HG03095 (cell line): ENCODE measurements at regions not wholly inside any gene's neighbourhood (a gene's known extent, or its start where the extent isn't known, plus 50 kb on each side); places are given as distances from the start of the nearest gene placed in this dataset.
"Not testable (repeated sequence)": the region's sequence is repeated elsewhere in the genome, so short reads cannot be mapped to it uniquely, and the experiment has no call there.

Source experiments
- ATAC-seq: cut with Tn5 transposase; IDR thresholded peaks from one replicate; pipeline ENCODE4 v1.9.1; 2021; ENCODE audit warnings: moderate library complexity; ENCODE audit not compliant: unreplicated experiment

GRCh38 chr5:89866410-89866809 lies 543.1 kb downstream of the CETN3 start:
- no peak for ATAC-seq

- no peak for ATAC-seq
Measured at GRCh38 chr5:89864941-89865340, 544.6 kb downstream of the CETN3 start.

GRCh38 chr5:89857790-89858189 lies 551.8 kb downstream of the CETN3 start:
- no peak for ATAC-seq

- ATAC-seq = no peak
Measured at GRCh38 chr5:89855417-89855816, 554.1 kb downstream of the CETN3 start.

- ATAC-seq = no peak
Measured at GRCh38 chr5:89851911-89852310, 557.6 kb downstream of the CETN3 start.

- ATAC-seq = no peak
Measured at GRCh38 chr5:89850513-89850865, 559.1 kb downstream of the CETN3 start.

- ATAC-seq = no peak
Measured at GRCh38 chr5:89849830-89850512, 559.6 kb downstream of the CETN3 start.

- no peak for ATAC-seq
Measured at GRCh38 chr5:89847743-89848142, 561.8 kb downstream of the CETN3 start.

GRCh38 chr5:89844548-89844947 lies 565.0 kb downstream of the CETN3 start:
- no peak for ATAC-seq

- no peak for ATAC-seq
Measured at GRCh38 chr5:89842531-89842930, 567.0 kb downstream of the CETN3 start.

GRCh38 chr5:89840906-89841305 lies 568.6 kb downstream of the CETN3 start:
- ATAC-seq = no peak

- ATAC-seq = no peak
Measured at GRCh38 chr5:89830691-89831090, 578.9 kb downstream of the CETN3 start.

- no peak for ATAC-seq
Measured at GRCh38 chr5:89827960-89828359, 581.6 kb downstream of the CETN3 start.

- ATAC-seq = no peak
Measured at GRCh38 chr5:89827359-89827758, 582.2 kb downstream of the CETN3 start.

GRCh38 chr5:89826938-89827337 lies 582.6 kb downstream of the CETN3 start:
- no peak for ATAC-seq

GRCh38 chr5:89823046-89823445 lies 586.5 kb downstream of the CETN3 start:
- no peak for ATAC-seq

- ATAC-seq = no peak
Measured at GRCh38 chr5:89817841-89818240, 591.7 kb downstream of the CETN3 start.

- no peak for ATAC-seq
Measured at GRCh38 chr5:89816038-89816437, 593.5 kb downstream of the CETN3 start.

GRCh38 chr5:89800735-89801134 lies 608.8 kb downstream of the CETN3 start:
- not testable (repeated sequence) for ATAC-seq

- ATAC-seq = not testable (repeated sequence)
Measured at GRCh38 chr5:89794504-89794903, 615.1 kb downstream of the CETN3 start.

- not testable (repeated sequence) for ATAC-seq
Measured at GRCh38 chr5:89779734-89780133, 629.8 kb downstream of the CETN3 start.

- no peak for ATAC-seq
Measured at GRCh38 chr5:89777758-89778157, 631.8 kb downstream of the CETN3 start.

- no peak for ATAC-seq
Measured at GRCh38 chr5:89769975-89770374, 639.6 kb downstream of the CETN3 start.
